NB4 (cell line): ENCODE measurements at regions not wholly inside any gene's neighbourhood (a gene's known extent, or its start where the extent isn't known, plus 50 kb on each side); places are given as distances from the start of the nearest gene placed in this dataset.

Experiments used
- CTCF ChIP-seq: IDR thresholded peaks from one replicate; pipeline ENCODE4 v1.5.1; 2012; ENCODE audit warnings: low read depth, low read length
- MAX ChIP-seq: IDR thresholded peaks from 2 replicates; pipeline ENCODE4 v1.6.1; 2011; ENCODE audit warnings: low read depth, low read length
- POLR2A ChIP-seq: IDR thresholded peaks from 2 replicates; pipeline ENCODE4 v1.6.1; 2011; ENCODE audit warnings: mild to moderate bottlenecking; ENCODE audit not compliant: insufficient read length; ENCODE audit errors: extremely low read depth

GRCh38 chr6:22926790-22927354 is 357.5 kb downstream of the HDGFL1 start:
- TF ChIP-seq CTCF (no peak), POLR2A (no peak), MAX (no peak)
